BLaER1 treated with 17β-estradiol and CSF1 and Interleukin-3, amounts not matched to agents 10 nM and 100 nM (cell line): ENCODE measurements at regions not wholly inside any gene's neighbourhood (a gene's known extent, or its start where the extent isn't known, plus 50 kb on each side); places are given as distances from the start of the nearest gene placed in this dataset.
A peak's percentile ranks its signal among the peaks of the same experiment; 100 is the strongest.
"Not testable (repeated sequence)": the region's sequence is repeated elsewhere in the genome, so short reads cannot be mapped to it uniquely, and the experiment has no call there.

Experiments used
- H3K27ac ChIP-seq, 11 experiments: shearing (Covaris generic); formaldehyde crosslinking; 2 replicates each; pipeline ENCODE4 v1.8.1; 2022
- H3K27me3 ChIP-seq, 11 experiments: shearing (Covaris generic); formaldehyde crosslinking; 2 replicates each; pipeline ENCODE4 v1.8.1; 2022
- H3K36me3 ChIP-seq, 11 experiments: shearing (Covaris generic); formaldehyde crosslinking; 2 replicates each; pipeline ENCODE4 v1.8.1; 2022
- H3K4me1 ChIP-seq, 10 experiments: shearing (Covaris generic); formaldehyde crosslinking; 2 replicates each; pipeline ENCODE4 v1.8.1; 2022
- H3K4me2 ChIP-seq, 11 experiments: shearing (Covaris generic); formaldehyde crosslinking; 2 replicates each; pipeline ENCODE4 v1.8.1; 2022
- H3K4me3 ChIP-seq, 10 experiments: shearing (Covaris generic); formaldehyde crosslinking; 2 replicates each; pipeline ENCODE4 v1.8.1; 2022
- H3K9ac ChIP-seq, 11 experiments: shearing (Covaris generic); formaldehyde crosslinking; 2 replicates each; pipeline ENCODE4 v1.8.1; 2022
- H3K9me3 ChIP-seq, 11 experiments: shearing (Covaris generic); formaldehyde crosslinking; replicated peaks in 1 of 11; 2 replicates each; pipeline ENCODE4 v1.8.1; 2022
- H4K20me1 ChIP-seq, 11 experiments: shearing (Covaris generic); formaldehyde crosslinking; 2 replicates each; pipeline ENCODE4 v1.8.1; 2022
- Cebpa-rat ChIP-seq, 11 experiments: shearing (Covaris generic); IDR thresholded peaks; 2 replicates each; pipeline ENCODE4 v1.8.1; 2022

DNA sequence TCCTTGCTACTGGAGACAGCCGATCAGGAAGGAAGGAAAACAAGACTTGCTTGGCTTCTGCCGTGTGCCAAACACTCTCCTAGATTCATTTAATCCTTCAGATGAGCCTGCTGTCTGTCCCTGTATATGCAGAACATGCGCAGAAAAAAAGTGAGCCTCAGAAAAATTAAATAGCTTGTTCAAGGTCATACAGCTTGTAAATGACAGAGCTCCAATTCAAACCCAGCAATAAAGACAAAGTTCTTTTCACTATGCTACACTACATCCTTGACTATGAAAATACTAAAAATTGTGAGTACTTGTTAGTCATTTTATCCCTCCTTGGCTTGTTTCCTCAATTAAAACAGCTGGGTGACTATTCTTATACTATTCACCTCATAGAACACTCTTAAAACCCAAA lies 121.4 kb downstream of the KCNRG start:
- Histone ChIP-seq H3K27me3 (peaks cover 14 to 21% (median 18%) of the 10 kb centered on the region in 11 experiments), H3K36me3 (no peaks in the 10 kb centered on the region; a peak in 1 of 22 replicates), H3K27ac (no peak overlapping the region), H3K9me3 (peaks cover 22 to 40% (median 32%) of the 10 kb centered on the region in 11 experiments), H3K4me2 (no peak overlapping the region), H4K20me1 (no peaks in the 10 kb centered on the region), H3K9ac (no peak overlapping the region), H3K4me3 (no peak overlapping the region), H3K4me1 (peaks cover under 1 to 24% (median 4%) of the 10 kb centered on the region in 10 experiments; a peak in 14 of 20 replicates)
- no peak for TF ChIP-seq Cebpa-rat (IDR thresholded peaks at IDR 0.05)

- not testable (repeated sequence) for H3K4me3 ChIP-seq, H3K27me3 ChIP-seq, H3K9ac ChIP-seq, H3K36me3 ChIP-seq, H4K20me1 ChIP-seq, H3K27ac ChIP-seq
- H3K9me3 ChIP-seq, result peaks cover 0 to 15% (median 6%) of the 10 kb centered on the region in 11 experiments; a peak in 17 of 22 replicates
- H3K4me1 ChIP-seq, result peaks cover 0 to 37% (median 6%) of the 10 kb centered on the region in 10 experiments; a peak in 13 of 20 replicates
- peak overlapping the region in 2 of 11 experiments; percentile 69 to 84; a peak in 4 of 22 replicates for H3K4me2 ChIP-seq
Observed at GRCh38 chr13:50139435-50139934, 124.2 kb downstream of the KCNRG start.

GRCh38 chr13:50140153-50140552 lies 124.9 kb downstream of the KCNRG start:
- Histone ChIP-seq H3K4me2 (peak overlapping the region in 2 of 11 experiments; percentile 69 to 84; a peak in 4 of 22 replicates), H3K27me3 (no peaks in the 10 kb centered on the region), H3K9ac (no peak overlapping the region)

DNA sequence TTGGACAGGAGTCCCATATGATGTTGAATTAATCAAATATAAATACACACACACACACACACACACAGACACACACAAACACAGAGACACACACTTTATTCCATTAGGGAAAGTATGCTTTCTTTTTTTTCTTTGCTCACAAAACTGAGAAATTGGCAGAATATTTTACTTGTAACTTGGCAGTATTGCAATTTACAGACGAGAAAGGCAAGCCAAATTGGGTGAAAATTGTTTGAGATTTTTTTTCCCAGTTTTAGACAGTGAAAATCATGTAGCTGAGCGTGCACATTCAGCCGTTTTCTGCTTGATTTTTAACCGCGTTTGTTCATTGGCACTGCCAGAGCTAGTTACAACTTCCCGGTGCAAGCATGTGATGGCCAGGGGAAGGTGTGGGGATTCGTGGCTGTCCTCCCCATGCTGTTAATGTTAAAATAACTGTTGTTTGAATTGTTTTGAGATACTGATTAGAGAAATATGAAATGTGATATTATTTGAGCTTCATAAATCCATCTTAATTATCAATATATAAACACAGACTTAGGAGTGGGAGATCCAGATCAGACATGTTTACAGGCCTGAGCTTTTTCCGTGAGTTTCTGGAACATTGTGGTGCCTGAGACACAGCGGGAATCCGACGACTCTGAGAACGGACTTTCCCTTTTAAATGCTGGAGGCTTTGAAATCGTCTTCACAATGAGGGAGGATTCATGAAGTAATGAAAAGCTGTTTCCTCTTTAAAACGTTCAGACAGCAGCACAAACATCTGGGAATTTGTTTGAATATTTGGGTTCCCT lies 125.5 kb downstream of the KCNRG start:
- TF ChIP-seq Cebpa-rat (IDR thresholded peaks at IDR 0.05), result no peak
- H3K9me3 ChIP-seq, result peaks cover 0 to 2% (median 0%) of the 10 kb centered on the region in 11 experiments; a peak in 4 of 22 replicates
- H3K4me3 ChIP-seq, result no peak overlapping the region
- H3K9ac ChIP-seq, result peak overlapping the region in 2 of 11 experiments; percentile 27 to 43; a peak in 2 of 22 replicates
- H3K36me3 ChIP-seq, result no peaks in the 10 kb centered on the region
- no peaks in the 10 kb centered on the region for H4K20me1 ChIP-seq
- H3K4me1 ChIP-seq, result peaks cover 6 to 43% (median 12%) of the 10 kb centered on the region in 10 experiments; a peak in 15 of 20 replicates
- peak overlapping the region in 4 of 11 experiments; percentile 26 to 84 (median 50); a peak in 6 of 22 replicates for H3K4me2 ChIP-seq
- H3K27me3 ChIP-seq, result no peaks in the 10 kb centered on the region
- peak overlapping the region in 4 of 11 experiments; percentile 6 to 71 (median 38); a peak in 6 of 22 replicates for H3K27ac ChIP-seq

More at GRCh38 chr13:50140153-50140552, 124.9 kb downstream of the KCNRG start:
- Histone ChIP-seq H3K4me1 (peaks cover 6 to 43% (median 12%) of the 10 kb centered on the region in 10 experiments; a peak in 15 of 20 replicates), H3K27ac (no peak overlapping the region), H4K20me1 (no peaks in the 10 kb centered on the region), H3K9me3 (peaks cover 0 to 8% (median 1%) of the 10 kb centered on the region in 11 experiments; a peak in 8 of 22 replicates), H3K4me3 (no peak overlapping the region), H3K36me3 (no peaks in the 10 kb centered on the region)
- no peak for TF ChIP-seq Cebpa-rat (IDR thresholded peaks at IDR 0.05)

- Histone ChIP-seq H3K4me2 (peak overlapping the region in 4 of 11 experiments; percentile 26 to 84 (median 50); a peak in 7 of 22 replicates), H3K36me3 (no peaks in the 10 kb centered on the region), H3K4me1 (peaks cover 6 to 43% (median 12%) of the 10 kb centered on the region in 10 experiments; a peak in 15 of 20 replicates), H3K4me3 (no peak overlapping the region), H3K9me3 (no peaks in the 10 kb centered on the region), H3K27me3 (no peaks in the 10 kb centered on the region), H3K9ac (peak overlapping the region in 2 of 11 experiments; percentile 27 to 43; a peak in 2 of 22 replicates), H3K27ac (peak overlapping the region in 4 of 11 experiments; percentile 6 to 71 (median 38); a peak in 6 of 22 replicates), H4K20me1 (no peaks in the 10 kb centered on the region)
- no peak for TF ChIP-seq Cebpa-rat (IDR thresholded peaks at IDR 0.05)
Observed at GRCh38 chr13:50141375-50141975, 126.2 kb downstream of the KCNRG start.

- Histone ChIP-seq H3K4me2 (peak overlapping the region; percentile 3 to 45 (median 30); a peak in 14 of 22 replicates), H3K4me1 (peaks cover 6 to 41% (median 12%) of the 10 kb centered on the region in 10 experiments; a peak in 15 of 20 replicates), H3K9me3 (no peaks in the 10 kb centered on the region), H3K27ac (no peak overlapping the region), H3K4me3 (no peak overlapping the region), H3K36me3 (no peaks in the 10 kb centered on the region), H3K9ac (no peak overlapping the region), H4K20me1 (no peaks in the 10 kb centered on the region), H3K27me3 (no peaks in the 10 kb centered on the region)
- no peak for TF ChIP-seq Cebpa-rat (IDR thresholded peaks at IDR 0.05)
Observed at GRCh38 chr13:50144246-50145160, 129.3 kb downstream of the KCNRG start.

DNA sequence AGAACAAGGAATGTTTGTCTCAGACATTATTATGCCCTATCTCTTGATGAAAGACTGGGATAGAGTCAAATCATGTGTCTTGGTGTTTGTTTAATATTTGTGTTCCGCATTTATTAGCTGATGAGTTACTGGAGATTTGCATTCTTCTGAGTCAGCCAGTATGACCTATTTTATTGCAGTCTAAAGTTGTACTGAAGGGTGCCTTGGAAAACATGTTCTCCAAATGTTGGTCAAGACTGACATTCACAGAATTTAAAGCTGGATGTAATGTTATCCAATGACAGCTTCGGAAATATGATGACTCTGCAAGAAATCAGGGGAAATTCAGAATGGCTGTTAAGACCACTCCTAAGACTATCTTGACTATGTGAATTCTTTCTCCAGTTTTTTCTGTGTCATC lies 134.0 kb downstream of the KCNRG start:
- Histone ChIP-seq H3K4me3 (no peak overlapping the region), H3K27ac (no peak overlapping the region), H3K4me2 (no peak overlapping the region), H3K9me3 (no peaks in the 10 kb centered on the region), H3K4me1 (peaks cover 11 to 26% (median 16%) of the 10 kb centered on the region in 10 experiments; a peak in 18 of 20 replicates), H3K9ac (no peak overlapping the region), H3K27me3 (no peaks in the 10 kb centered on the region), H3K36me3 (no peaks in the 10 kb centered on the region), H4K20me1 (no peaks in the 10 kb centered on the region)
- no peak for TF ChIP-seq Cebpa-rat (IDR thresholded peaks at IDR 0.05)

DNA sequence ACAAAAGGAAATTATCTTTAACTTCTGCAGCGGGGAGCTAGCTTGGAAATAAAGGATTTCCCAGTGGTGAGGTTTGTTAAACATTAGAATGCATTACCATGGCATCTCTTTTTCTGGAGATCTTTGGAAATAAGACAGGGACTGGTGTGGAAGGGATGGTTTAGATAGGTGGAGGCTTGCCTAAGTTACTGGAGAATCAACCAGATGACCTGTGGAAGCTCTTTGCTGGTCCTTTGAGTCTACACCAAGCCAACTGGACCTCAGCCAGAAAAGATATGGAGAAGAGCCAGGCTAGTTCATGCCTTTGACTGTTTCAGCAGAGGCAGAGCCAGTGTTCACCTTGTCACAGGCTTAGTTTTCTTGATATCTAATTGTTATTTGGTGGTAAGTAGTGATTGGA lies 134.7 kb downstream of the KCNRG start:
- Histone ChIP-seq H3K27me3 (no peaks in the 10 kb centered on the region), H3K4me3 (no peak overlapping the region), H3K36me3 (no peaks in the 10 kb centered on the region), H3K4me1 (peaks cover 8 to 19% (median 11%) of the 10 kb centered on the region in 10 experiments; a peak in 17 of 20 replicates), H4K20me1 (no peaks in the 10 kb centered on the region), H3K9ac (no peak overlapping the region), H3K9me3 (no peaks in the 10 kb centered on the region), H3K4me2 (no peak overlapping the region), H3K27ac (no peak overlapping the region)
- no peak for TF ChIP-seq Cebpa-rat (IDR thresholded peaks at IDR 0.05)
